Lower leg skin (tissue), 4 donors: ENCODE measurements at regions not wholly inside any gene's neighbourhood (a gene's known extent, or its start where the extent isn't known, plus 50 kb on each side); places are given as distances from the start of the nearest gene placed in this dataset.

ENCODE experiments used
- DNase-seq, 2 donors: peaks; one replicate each; pipeline ENCODE4 v3.0.0-alpha.2; 2019; ENCODE audit warnings: low spot score in 2 of 2
- H3K4me3 ChIP-seq: fragments of 200-600 bp; sonication (generic); 2 replicates; pipeline ENCODE4 v1.5.1; 2017; ENCODE audit warnings: mild to moderate bottlenecking, low read depth; ENCODE audit not compliant: poor library complexity, severe bottlenecking
- CTCF ChIP-seq, 3 donors: fragments of 450-650 bp; IDR thresholded peaks; one replicate each; pipeline ENCODE4 v1.5.1; 2016; ENCODE audit warnings: antibody characterized with exemption in 3 of 3, mild to moderate bottlenecking in 3 of 3, moderate library complexity in 2 of 3
- POLR2A ChIP-seq, 2 donors: fragments of 450-650 bp; IDR thresholded peaks; one replicate each; pipeline ENCODE4 v1.6.1; 2016 to 2017; ENCODE audit warnings: antibody characterized with exemption in 2 of 2, mild to moderate bottlenecking in 1 of 2, moderate library complexity in 1 of 2
- WGBS, 2 donors: methylation state at CpG; one replicate each; pipeline ENCODE4 v1.1.5; 2018; 5-methylcytosine and 5-hydroxymethylcytosine counted together
- intact Hi-C: fragments of 100-400 bp; cut with DNase I; formaldehyde crosslinking; loops from one replicate; pipeline ENCODE4 v1.15.0; 2023; ENCODE audit warnings: low total_unique reads

GRCh38 chr7:115356999-115357702 is 435.3 kb downstream of the MDFIC start:
- WGBS, 2 donors = 75 to 77% methylated on average over 7 of the region's 7 CpGs
- no peak for DNase-seq
- TF ChIP-seq CTCF (IDR thresholded peaks at IDR 0.05) (no peak), POLR2A (IDR thresholded peaks at IDR 0.05) (no peak)

GRCh38 chr7:115356139-115356746 is 434.3 kb downstream of the MDFIC start:
- WGBS, 2 donors = 37 to 47% methylated on average over 2 of the region's 2 CpGs
- H3K4me3 ChIP-seq = no peak overlapping the region
- TF ChIP-seq POLR2A (IDR thresholded peaks at IDR 0.05) = no peak
- TF ChIP-seq CTCF (IDR thresholded peaks at IDR 0.05) = no peak
- intact Hi-C loops = no loop called here
- no peak for DNase-seq

More at GRCh38 chr7:115356999-115357702, 435.3 kb downstream of the MDFIC start:
- intact Hi-C loops = no loop called here
- H3K4me3 ChIP-seq = no peak overlapping the region

DNA sequence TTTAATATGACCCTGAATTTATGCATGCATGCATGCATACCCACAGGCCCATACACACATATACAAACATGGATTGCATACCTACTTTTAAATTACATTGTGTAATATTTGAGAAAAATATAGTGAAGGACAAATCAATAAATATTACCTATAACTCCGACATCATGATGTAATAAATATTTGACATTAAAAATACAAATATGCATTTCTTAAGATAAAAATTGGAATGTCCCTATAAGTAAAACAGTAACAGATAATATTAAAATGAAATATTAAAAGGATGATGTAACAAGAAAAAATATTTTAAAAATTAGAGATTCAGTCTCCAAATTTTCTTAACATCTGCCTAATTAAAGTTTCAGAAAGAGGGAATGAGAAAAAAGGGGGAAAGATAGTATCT is 433.0 kb downstream of the MDFIC start:
- 97 to 100% methylated on average over 1 of the region's 1 CpG for WGBS, 2 donors
- TF ChIP-seq CTCF (IDR thresholded peaks at IDR 0.05) (no peak), POLR2A (IDR thresholded peaks at IDR 0.05) (no peak)
- H3K4me3 ChIP-seq = no peak overlapping the region
- intact Hi-C loops = no loop called here
- no peak for DNase-seq

DNA sequence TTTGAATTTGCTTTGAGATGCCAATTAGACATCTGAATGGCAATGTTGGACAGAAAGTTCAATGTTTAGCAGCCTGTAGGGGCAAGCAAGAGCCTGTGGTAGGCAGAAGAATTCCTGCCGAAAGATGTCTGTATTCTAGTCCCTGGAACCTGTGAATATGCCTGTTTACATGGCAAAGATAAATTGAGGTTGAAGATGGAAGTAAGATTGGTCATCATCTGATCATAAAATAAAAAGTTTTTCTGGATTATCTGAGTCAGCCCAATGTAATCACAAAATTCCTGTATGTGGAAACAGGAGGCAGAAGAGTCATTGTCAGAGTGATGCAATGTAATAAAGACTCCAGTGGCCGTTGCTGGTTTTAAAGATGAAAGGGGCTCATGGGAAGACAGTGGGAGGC is 430.5 kb downstream of the MDFIC start:
- H3K4me3 ChIP-seq = no peak overlapping the region
- no peak for DNase-seq
- TF ChIP-seq POLR2A (IDR thresholded peaks at IDR 0.05) (no peak), CTCF (IDR thresholded peaks at IDR 0.05) (no peak)
- WGBS, 2 donors = 37 to 38% methylated on average over 2 of the region's 2 CpGs
- intact Hi-C loops = no loop called here

DNA sequence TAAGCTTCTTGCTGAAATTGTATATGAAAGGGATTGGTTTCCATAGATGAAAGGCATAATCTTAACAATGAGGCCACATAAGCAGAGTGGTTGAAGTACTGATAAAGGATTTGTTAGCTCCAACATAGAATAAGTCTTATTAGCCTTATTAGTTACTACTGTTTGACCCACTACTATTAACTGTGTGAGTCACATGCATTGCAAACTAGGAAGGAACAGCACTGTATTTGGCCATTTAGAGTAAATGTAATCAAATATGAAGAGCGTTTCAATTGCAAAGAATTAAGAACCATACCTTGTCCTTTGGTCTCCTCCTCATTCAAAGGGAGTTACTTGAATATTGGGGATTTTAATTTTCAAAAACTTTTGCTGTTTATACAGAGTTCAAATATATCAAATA is 428.9 kb downstream of the MDFIC start:
- no peak for TF ChIP-seq POLR2A (IDR thresholded peaks at IDR 0.05)
- TF ChIP-seq CTCF (IDR thresholded peaks at IDR 0.05) = no peak
- intact Hi-C loops = no loop called here
- 92 to 96% methylated on average over 1 of the region's 1 CpG for WGBS, 2 donors
- no peak overlapping the region for H3K4me3 ChIP-seq
- no peak for DNase-seq
